Neutrophil (primary cell): ENCODE measurements at regions not wholly inside any gene's neighbourhood (a gene's known extent, or its start where the extent isn't known, plus 50 kb on each side); places are given as distances from the start of the nearest gene placed in this dataset.

Experiments used
- H3K27ac ChIP-seq: fragments of 200-600 bp; sonication (generic); 2 replicates; pipeline ENCODE4 v1.5.1; 2016; ENCODE audit warnings: mild to moderate bottlenecking, moderate library complexity
- H3K27me3 ChIP-seq: fragments of 200-600 bp; sonication (generic); 2 replicates; pipeline ENCODE4 v1.6.0; 2016; ENCODE audit warnings: mild to moderate bottlenecking
- H3K36me3 ChIP-seq: fragments of 200-600 bp; sonication (generic); 2 replicates; pipeline ENCODE4 v1.5.1; 2017
- H3K4me1 ChIP-seq, 2 experiments: fragments of 200-600 bp in 1 of 2; sonication (generic) in 1 of 2; 1 replicate in 1 of 2; 2 replicates in 1 of 2; pipeline versions ENCODE4 v1.5.1 to v1.6.1; 2013 to 2016; ENCODE audit warnings: low read depth in 1 of 2, low read length in 1 of 2, mild to moderate bottlenecking in 1 of 2, moderate library complexity in 1 of 2; ENCODE audit not compliant: control insufficient read depth in 1 of 2, insufficient read depth in 1 of 2
- H3K4me3 ChIP-seq, 2 experiments: fragments of 200-600 bp in 1 of 2; sonication (generic) in 1 of 2; 1 replicate in 1 of 2; 2 replicates in 1 of 2; pipeline ENCODE4 v1.5.1; 2013 to 2016; ENCODE audit warnings: low read depth in 1 of 2, low read length in 1 of 2, mild to moderate bottlenecking in 1 of 2, moderate library complexity in 1 of 2
- H3K9me3 ChIP-seq: fragments of 200-600 bp; sonication (generic); 2 replicates; pipeline ENCODE4 v1.5.1; 2016
- TF ChIP-seq, protein P1 (sequence below): fragments of 200-600 bp; sonication (generic); IDR thresholded peaks from 2 replicates; pipeline ENCODE4 v1.5.1; 2016; ENCODE audit warnings: antibody characterized with exemption

DNA sequence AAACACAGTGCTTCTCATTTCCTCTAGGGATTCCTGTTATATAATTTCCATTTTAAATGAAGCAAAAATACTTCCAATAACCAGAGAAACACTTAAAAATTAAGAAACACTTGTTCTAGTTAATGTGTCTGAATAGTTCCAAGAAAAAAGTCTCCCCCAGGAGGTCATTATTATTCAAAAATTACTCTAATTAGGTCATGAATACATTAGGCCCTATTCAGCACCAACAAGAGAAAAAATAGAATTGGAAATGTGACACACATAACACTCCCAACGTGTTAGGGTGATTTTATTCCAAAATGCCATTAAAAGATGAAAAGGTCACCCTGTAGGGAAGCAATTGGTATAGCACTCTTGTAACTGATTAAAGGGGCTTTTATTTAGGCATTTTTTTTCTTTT is 382.1 kb downstream of the TUSC7 start:
- Histone ChIP-seq H3K27ac (no peak overlapping the region), H3K36me3 (no peaks in the 10 kb centered on the region), H3K4me1 (no peaks in the 10 kb centered on the region), H3K27me3 (no peaks in the 10 kb centered on the region), H3K9me3 (no peaks in the 10 kb centered on the region), H3K4me3 (no peak overlapping the region)
- TF ChIP-seq, protein P1, sequence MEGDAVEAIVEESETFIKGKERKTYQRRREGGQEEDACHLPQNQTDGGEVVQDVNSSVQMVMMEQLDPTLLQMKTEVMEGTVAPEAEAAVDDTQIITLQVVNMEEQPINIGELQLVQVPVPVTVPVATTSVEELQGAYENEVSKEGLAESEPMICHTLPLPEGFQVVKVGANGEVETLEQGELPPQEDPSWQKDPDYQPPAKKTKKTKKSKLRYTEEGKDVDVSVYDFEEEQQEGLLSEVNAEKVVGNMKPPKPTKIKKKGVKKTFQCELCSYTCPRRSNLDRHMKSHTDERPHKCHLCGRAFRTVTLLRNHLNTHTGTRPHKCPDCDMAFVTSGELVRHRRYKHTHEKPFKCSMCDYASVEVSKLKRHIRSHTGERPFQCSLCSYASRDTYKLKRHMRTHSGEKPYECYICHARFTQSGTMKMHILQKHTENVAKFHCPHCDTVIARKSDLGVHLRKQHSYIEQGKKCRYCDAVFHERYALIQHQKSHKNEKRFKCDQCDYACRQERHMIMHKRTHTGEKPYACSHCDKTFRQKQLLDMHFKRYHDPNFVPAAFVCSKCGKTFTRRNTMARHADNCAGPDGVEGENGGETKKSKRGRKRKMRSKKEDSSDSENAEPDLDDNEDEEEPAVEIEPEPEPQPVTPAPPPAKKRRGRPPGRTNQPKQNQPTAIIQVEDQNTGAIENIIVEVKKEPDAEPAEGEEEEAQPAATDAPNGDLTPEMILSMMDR = no peak

DNA sequence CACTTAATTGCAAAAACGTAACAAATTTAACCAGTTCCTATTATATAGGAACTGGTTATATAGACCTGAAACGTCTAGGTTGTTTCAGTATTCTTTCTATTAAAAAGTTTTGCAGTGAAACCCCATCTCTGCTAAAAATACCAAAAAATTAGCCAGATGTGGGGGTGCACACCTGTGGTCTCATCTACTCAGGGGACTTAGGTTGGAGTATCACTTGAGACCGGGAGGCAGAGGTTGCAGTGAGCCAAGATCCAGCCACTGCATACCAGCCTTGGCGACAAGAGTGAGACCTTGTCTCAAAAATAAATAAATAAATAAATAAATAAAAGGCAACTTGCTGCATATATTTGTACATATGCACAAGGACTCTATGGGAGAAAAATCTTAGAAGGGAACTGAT is 387.0 kb downstream of the TUSC7 start:
- TF ChIP-seq, protein P1 = no peak
- H3K36me3 ChIP-seq = no peaks in the 10 kb centered on the region
- H3K4me3 ChIP-seq = no peak overlapping the region
- no peaks in the 10 kb centered on the region for H3K4me1 ChIP-seq
- no peak overlapping the region for H3K27ac ChIP-seq
- H3K9me3 ChIP-seq = no peaks in the 10 kb centered on the region
- H3K27me3 ChIP-seq = no peaks in the 10 kb centered on the region

DNA sequence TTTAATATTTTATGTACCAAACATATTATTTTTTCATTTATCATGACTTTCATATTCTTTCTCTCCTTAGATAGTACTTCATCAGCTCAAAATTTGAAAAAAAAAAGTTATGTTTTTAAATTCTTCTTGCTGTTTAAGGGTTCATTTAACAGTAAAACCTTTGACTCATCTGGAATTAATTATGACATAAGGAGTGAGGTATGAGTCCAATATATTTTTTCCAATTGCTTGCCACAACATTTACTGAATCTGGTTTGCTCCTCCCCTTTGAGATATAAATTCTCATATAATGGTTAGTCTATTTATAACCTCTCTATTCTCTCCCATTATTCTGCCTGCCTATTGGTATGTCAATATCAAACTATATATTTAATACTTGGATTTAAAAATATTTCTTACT is 387.8 kb downstream of the TUSC7 start:
- Histone ChIP-seq H3K4me1 (no peaks in the 10 kb centered on the region), H3K27ac (no peak overlapping the region), H3K36me3 (no peaks in the 10 kb centered on the region), H3K27me3 (no peaks in the 10 kb centered on the region), H3K4me3 (no peak overlapping the region), H3K9me3 (no peaks in the 10 kb centered on the region)
- TF ChIP-seq, protein P1 = no peak

DNA sequence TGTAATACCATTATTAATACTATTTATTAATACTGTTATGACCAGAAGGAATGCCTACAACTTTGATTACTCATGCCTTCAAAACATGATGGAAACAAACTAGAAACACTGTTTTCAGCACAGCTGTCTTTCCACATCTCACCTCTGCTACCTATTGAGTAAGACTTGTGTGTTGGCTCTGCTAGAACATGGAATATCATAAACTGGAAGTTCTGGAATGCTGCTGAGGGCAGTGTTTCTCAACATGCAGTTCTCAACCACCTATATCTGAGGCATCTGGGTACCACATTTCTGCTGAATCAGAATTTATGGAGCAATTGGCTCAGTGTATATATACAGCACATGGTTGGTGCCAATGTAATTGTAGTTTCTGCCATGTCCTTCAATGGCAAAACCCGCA is 392.1 kb downstream of the TUSC7 start:
- Histone ChIP-seq H3K36me3 (no peaks in the 10 kb centered on the region), H3K4me3 (no peak overlapping the region), H3K27ac (no peak overlapping the region), H3K4me1 (no peaks in the 10 kb centered on the region), H3K9me3 (no peaks in the 10 kb centered on the region), H3K27me3 (no peaks in the 10 kb centered on the region)
- TF ChIP-seq, protein P1 = no peak

DNA sequence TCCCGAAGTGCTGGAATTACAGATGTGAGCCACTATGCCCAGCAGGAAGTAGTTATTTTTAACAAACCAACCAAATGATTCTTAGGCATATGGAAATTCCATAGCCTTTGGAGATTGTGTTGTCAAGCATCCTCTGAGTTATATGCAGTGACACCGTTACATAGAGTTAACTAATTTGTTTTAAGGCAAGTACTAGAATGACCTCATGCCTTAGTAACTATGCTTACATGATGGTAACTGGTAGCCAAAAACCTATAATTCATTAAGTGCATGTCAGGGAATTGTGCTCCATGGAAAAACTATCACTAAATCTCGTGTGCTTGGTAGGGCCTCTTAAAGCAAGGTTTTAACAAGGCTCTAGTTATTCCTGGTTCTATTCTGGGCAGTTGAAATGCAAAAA is 392.8 kb downstream of the TUSC7 start:
- Histone ChIP-seq H3K27ac (no peak overlapping the region), H3K9me3 (no peaks in the 10 kb centered on the region), H3K4me3 (no peak overlapping the region), H3K27me3 (no peaks in the 10 kb centered on the region), H3K4me1 (no peaks in the 10 kb centered on the region), H3K36me3 (no peaks in the 10 kb centered on the region)
- TF ChIP-seq, protein P1 = no peak

DNA sequence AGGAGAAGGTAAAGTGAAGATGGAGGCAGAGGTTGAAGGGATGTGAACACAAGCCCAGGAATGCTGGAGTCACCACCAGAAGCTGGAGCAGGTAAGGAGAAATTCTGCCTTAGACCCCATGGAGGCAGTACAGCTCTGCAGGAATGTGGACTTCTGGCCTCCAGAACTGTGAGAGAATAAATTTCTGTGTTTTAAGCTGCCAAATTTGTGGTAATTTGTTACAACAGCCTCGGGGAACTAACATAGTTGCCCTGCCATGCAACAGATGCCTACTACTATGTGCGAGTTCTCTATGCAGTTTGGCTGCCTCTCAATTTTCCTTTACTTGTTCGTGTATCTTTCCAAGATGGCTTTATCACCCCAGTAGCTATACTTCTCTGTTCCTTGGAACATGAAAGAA is 394.1 kb downstream of the TUSC7 start:
- Histone ChIP-seq H3K4me3 (no peak overlapping the region), H3K9me3 (no peaks in the 10 kb centered on the region), H3K36me3 (no peaks in the 10 kb centered on the region), H3K27me3 (no peaks in the 10 kb centered on the region), H3K27ac (no peak overlapping the region), H3K4me1 (no peaks in the 10 kb centered on the region)
- TF ChIP-seq, protein P1 = no peak
